CD4-positive, alpha-beta T cell treated with Interleukin-17A for 1 hour (primary cell): ENCODE measurements at regions not wholly inside any gene's neighbourhood (a gene's known extent, or its start where the extent isn't known, plus 50 kb on each side); places are given as distances from the start of the nearest gene placed in this dataset.
A peak's percentile ranks its signal among the peaks of the same experiment; 100 is the strongest.
"Not testable (repeated sequence)": the region's sequence is repeated elsewhere in the genome, so short reads cannot be mapped to it uniquely, and the experiment has no call there.

Source experiments
- DNase-seq: peaks from one replicate; pipeline ENCODE4 v3.0.0-alpha.2; 2020

DNA sequence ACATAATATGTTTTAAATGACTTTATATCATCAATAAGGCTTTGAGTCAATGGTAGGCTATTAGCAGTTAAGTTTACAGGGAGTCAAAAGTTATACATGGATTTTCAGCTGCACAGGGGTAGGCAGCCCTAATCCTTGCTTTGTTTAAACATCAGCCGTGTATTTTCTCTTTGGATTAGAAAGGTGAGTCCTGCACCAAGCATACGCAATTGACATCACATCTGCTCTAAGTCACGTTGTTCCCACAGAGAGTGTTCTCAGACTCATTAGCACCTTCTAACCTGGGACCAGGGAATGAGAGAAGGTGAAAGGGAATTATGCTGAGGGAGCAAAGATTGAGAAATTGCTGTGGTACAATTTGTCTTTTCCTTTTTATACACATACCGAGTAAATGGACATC is 148.6 kb upstream of the ZNF804B start:
- no peak for DNase-seq

DNA sequence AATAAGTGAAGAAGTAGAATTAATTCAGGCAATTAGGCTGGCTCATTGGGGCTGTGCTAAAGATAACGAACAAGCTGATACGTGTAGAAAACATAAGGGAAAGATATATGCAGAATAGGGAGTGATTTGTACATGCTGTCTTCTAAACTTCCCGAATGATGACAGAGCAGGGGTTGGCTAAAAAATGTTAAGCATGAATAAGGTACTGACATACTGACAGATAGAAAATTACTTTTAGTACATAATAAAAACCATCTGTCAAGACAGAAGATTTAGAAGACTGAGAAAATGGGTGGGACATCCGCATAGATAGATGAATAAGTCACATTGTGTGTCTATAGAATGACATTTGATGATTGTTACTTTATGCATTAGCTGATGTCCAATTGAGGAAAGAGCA is 158.8 kb upstream of the ZNF804B start:
- no peak for DNase-seq

GRCh38 chr7:88599528-88599927 is 160.0 kb upstream of the ZNF804B start:
- no peak for DNase-seq

GRCh38 chr7:88597941-88598425 is 161.5 kb upstream of the ZNF804B start:
- DNase-seq, result no peak

DNA sequence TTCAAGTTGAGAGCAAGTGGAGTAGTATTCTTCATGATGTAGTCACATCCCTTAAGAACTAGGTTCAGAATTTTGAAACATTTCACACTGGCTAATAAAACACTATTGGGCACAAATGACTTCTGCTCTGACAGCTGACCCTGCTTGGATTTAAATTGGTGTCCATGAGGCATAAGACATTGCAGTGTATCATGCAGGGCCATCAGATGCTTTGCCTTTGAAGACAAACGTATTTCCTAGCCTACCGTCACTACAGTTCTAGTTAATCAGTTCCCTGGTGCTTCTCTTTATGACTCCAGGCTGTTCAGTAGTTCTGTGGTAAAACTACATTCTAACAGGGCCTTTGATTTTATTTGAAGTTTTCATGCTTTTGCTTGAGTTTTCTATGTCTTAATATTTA is 168.5 kb upstream of the ZNF804B start:
- DNase-seq, result no peak

GRCh38 chr7:88589927-88590326 is 169.6 kb upstream of the ZNF804B start:
- no peak for DNase-seq

DNA sequence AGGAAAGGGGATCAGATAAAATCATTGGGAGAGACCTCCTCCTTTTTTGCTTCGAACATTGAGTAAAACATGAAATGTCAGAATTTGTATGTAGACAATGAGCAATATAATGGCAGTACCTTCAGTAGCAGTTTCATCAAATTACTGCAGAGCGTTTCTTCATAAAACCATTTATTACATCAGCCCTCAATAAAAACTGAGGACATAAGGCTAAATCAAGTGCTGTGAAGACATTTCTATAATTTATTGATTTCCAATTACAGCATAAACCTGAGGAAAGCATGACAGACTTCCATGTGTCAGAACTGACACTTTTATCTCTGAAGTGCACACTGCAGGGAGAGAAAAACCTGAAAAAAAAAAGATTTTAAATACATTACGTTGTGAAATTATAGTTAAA is 172.6 kb upstream of the ZNF804B start:
- no peak for DNase-seq

DNA sequence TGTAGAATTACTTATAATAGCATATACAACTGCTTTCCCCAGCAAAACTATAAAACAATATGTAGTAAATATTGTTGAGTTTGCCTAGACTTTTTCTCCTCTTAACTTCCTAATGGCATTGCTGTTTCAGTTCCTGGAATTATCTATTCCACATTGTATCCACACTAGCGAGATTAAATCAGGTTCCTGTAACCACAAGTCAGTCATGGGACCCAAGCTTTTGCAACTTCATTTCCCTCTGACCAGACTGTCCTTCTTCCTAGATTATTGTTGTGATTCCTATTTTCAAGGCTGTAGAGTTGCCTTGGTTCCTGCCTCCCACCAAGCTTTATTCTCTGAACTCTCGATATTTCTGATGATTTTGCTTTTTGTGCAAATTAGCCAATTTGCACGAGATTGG is 173.3 kb upstream of the ZNF804B start:
- DNase-seq, result no peak

GRCh38 chr7:88576720-88577119 is 182.8 kb upstream of the ZNF804B start:
- DNase-seq, result no peak

GRCh38 chr7:88566162-88566729 is 193.3 kb upstream of the ZNF804B start:
- no peak for DNase-seq

DNA sequence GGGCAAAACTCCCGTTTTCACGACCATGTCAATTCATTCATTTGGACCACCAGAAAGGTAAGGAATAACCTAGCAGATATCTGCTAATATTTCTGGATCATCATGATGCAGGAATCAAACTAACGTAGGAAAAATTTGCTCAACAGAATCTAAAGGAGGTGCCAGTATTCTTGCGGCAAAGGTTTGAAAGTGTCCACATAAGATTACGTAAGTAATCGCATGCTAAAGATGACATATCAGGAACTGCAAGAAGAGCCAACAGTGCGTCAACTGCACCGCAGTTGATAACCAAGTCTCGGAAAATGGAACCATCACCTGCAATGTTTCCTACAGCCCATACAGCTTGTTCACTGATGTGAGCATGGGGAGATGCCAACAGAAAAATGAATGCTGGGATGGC is 194.1 kb upstream of the ZNF804B start:
- no peak for DNase-seq

GRCh38 chr7:88556441-88556840 is 203.1 kb upstream of the ZNF804B start:
- not testable (repeated sequence) for DNase-seq

DNA sequence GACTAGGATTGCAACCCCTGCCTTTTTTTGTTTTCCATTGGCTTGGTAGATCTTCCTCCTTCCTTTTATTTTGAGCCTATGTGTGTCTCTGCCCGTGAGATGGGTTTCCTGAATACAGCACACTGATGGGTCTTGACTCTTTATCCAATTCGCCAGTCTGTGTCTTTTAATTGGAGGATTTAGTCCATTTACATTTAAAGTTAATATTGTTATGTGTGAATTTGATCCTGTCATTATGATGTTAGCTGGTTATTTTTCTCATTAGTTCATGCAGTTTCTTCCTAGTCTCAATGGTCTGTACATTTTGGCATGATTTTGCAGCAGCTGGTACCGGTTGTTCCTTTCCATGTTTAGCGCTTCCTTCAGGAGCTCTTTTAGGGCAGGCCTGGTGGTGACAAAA is 204.7 kb upstream of the ZNF804B start:
- DNase-seq, result not testable (repeated sequence)

GRCh38 chr7:88548399-88548798 is 211.1 kb upstream of the ZNF804B start:
- no peak for DNase-seq

- peak; percentile 16 for DNase-seq
These were observed 212.7 kb upstream of the ZNF804B start for GRCh38 chr7:88546808-88547207.

GRCh38 chr7:88545663-88546062 is 213.8 kb upstream of the ZNF804B start:
- DNase-seq, result no peak

- no peak for DNase-seq
These were observed 219.5 kb upstream of the ZNF804B start for GRCh38 chr7:88540012-88540411.

DNA sequence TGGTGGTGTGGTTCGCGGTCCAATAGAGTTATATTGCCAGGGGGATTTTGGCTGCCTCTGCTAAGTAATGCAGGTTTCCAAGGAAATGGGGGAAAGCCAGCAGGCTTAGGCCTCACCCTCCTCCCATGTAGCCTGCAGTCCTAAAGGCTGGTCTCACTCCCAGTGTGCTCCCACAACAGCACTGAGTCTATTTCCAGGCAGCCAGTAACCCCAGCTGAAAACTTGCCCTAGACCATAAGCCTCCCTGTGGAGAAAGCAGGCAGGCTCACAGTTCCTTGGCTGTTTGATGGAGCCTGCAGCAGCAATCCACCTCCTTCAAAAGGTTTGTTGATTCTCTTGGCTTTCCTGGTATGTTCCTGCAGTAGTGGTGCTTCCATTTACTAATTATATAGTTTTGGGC is 220.0 kb upstream of the ZNF804B start:
- DNase-seq, result no peak

GRCh38 chr7:88523645-88524044 is 217.0 kb upstream of the STEAP4 start:
- DNase-seq, result no peak

GRCh38 chr7:88522771-88523293 is 216.1 kb upstream of the STEAP4 start:
- no peak for DNase-seq

GRCh38 chr7:88516429-88516828 is 209.7 kb upstream of the STEAP4 start:
- DNase-seq, result no peak

GRCh38 chr7:88515301-88515700 is 208.6 kb upstream of the STEAP4 start:
- no peak for DNase-seq

- no peak for DNase-seq
These were observed 202.6 kb upstream of the STEAP4 start for GRCh38 chr7:88509341-88509740.

- DNase-seq, result no peak
These were observed 193.4 kb upstream of the STEAP4 start for GRCh38 chr7:88500131-88500530.
